ENCODE measurements at regions not wholly inside any gene's neighbourhood (a gene's known extent, or its start where the extent isn't known, plus 50 kb on each side); places are given as distances from the start of the nearest gene placed in this dataset.

DNA sequence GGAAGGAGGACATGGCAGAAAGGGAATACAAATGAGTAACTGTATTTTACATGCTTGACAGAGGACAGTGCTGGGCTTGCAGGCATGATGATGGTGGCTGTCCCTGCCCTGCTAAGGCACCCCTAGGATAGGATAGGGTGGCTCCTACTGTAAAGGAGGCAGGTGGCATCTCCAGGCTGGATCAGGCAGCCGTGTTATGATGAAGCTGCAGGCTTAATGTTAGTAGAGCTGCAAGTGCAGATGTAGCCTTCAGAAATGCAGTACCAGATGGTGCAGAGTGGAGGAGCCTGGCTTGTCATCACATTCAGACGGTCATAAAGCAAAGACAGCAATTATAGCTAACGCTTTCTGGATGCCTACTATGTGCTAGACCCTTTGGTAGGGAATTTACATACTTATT lies 287.9 kb upstream of the PODXL start:
- no CpG with 5 or more reads among the region's 3 CpGs for WGBS (ENCODE audit: insufficient coverage)
- ChIA-PET POLR2A (no interaction called here), CTCF (interaction anchor here (3.1 kb wide), 1 partner anchor 15 kb away, joined by 9 read pairs; no protein-coding TSS in a partner anchor)
- no peak for DNase-seq
- peaks cover 0 to 18% (median 2%) of the 10 kb centered on the region in 5 experiments for H3K27me3 ChIP-seq (replicated peaks in 2 of 5; ENCODE audit: control insufficient read depth in 4 of 5, insufficient read depth in 5 of 5, low read length in 4 of 5)
- H3K4me3 ChIP-seq (ENCODE audit: control insufficient read depth in 1 of 7, extremely low read depth in 1 of 7, insufficient read depth in 4 of 7, low read depth in 2 of 7, low read length in 6 of 7), result no peak overlapping the region
- H3K27ac ChIP-seq (ENCODE audit: insufficient read depth in 1 of 2, low read depth in 1 of 2, low read length in 2 of 2, poor library complexity in 1 of 2, severe bottlenecking in 2 of 2), result no peak overlapping the region
- H3K9me3 ChIP-seq (ENCODE audit: control extremely low read depth in 1 of 5, control insufficient read depth in 4 of 5, insufficient read depth in 2 of 5, low read depth in 1 of 5, low read length in 4 of 5), result no peaks in the 10 kb centered on the region
- H3K4me1 ChIP-seq (ENCODE audit: control extremely low read depth in 1 of 4, control insufficient read depth in 4 of 4, insufficient read depth in 4 of 4, low read length in 3 of 4), result no peaks in the 10 kb centered on the region
- H3K36me3 ChIP-seq (ENCODE audit: control insufficient read depth in 4 of 4, insufficient read depth in 4 of 4, low read length in 3 of 4), result no peaks in the 10 kb centered on the region

DNA sequence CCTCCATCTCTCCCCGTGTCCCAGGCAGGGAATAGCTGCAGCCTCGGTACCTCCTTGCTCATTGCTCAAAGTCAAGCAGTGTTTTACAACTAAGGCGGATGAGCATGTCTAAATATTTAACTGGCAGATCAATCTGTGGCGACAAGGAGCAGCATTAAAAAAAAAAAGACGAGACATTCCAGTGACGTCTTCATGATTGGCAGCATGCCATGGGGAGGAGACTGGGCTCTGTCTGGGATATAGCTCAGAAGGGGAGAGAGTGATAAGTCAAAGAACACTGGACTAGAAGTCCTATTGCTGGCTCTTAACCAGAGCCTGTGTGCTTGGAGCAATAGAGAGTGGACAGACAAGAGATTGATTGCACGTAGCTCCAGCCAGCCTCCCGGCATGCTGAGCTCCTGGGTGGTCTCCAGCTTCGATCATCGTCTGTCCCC lies 287.5 kb upstream of the PODXL start:
- no peaks in the 10 kb centered on the region for H3K9me3 ChIP-seq (ENCODE audit: control extremely low read depth in 1 of 5, control insufficient read depth in 4 of 5, insufficient read depth in 2 of 5, low read depth in 1 of 5, low read length in 4 of 5)
- H3K27me3 ChIP-seq (replicated peaks in 2 of 5; ENCODE audit: control insufficient read depth in 4 of 5, insufficient read depth in 5 of 5, low read length in 4 of 5), result peaks cover 0 to 18% (median 2%) of the 10 kb centered on the region in 5 experiments
- 84% methylated on average over 8 of the region's 10 CpGs for WGBS (ENCODE audit: insufficient coverage)
- no peak overlapping the region for H3K27ac ChIP-seq (ENCODE audit: insufficient read depth in 1 of 2, low read depth in 1 of 2, low read length in 2 of 2, poor library complexity in 1 of 2, severe bottlenecking in 2 of 2)
- ChIA-PET CTCF (interaction anchor here (3.1 kb wide), 1 partner anchor 15 kb away, joined by 9 read pairs; no protein-coding TSS in a partner anchor), POLR2A (no interaction called here)
- no peaks in the 10 kb centered on the region for H3K36me3 ChIP-seq (ENCODE audit: control insufficient read depth in 4 of 4, insufficient read depth in 4 of 4, low read length in 3 of 4)
- H3K4me1 ChIP-seq (ENCODE audit: control extremely low read depth in 1 of 4, control insufficient read depth in 4 of 4, insufficient read depth in 4 of 4, low read length in 3 of 4), result no peaks in the 10 kb centered on the region
- DNase-seq, result no peak
- H3K4me3 ChIP-seq (ENCODE audit: control insufficient read depth in 1 of 7, extremely low read depth in 1 of 7, insufficient read depth in 4 of 7, low read depth in 2 of 7, low read length in 6 of 7), result no peak overlapping the region

DNA sequence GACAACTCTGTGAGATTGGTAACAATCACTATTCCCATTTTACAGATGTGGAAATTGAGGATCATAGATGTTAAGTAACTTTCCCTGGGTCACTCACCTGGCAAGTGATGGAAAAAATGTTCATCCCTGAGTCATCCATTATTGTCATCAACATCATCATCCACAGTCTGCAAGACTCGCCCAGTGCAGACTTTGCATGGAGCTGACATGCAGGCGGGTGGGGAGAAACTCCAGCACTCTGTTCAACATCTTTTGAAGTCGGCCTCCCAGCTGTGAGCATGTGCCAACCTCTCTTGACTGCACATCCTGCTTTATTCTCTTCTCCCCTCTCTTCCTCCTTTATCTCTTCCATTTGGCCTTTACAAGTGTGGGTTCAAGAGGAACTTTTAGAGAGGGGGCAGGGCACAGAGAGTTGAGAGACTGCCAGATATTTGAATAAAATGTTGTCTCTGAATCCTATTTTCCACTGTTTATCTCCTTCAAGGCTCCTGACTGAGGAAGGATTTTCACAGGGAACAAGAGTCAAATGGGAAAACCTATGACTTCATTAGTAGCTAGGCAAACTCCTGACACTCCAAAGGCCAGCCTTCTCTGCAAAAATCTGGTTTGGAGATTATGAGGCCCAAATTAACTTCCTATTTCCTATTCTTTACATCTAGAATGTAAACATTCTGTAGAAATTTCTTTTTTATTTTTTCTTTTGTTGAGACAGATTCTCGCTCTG lies 283.7 kb upstream of the PODXL start:
- H3K9me3 ChIP-seq (ENCODE audit: control extremely low read depth in 1 of 5, control insufficient read depth in 4 of 5, insufficient read depth in 2 of 5, low read depth in 1 of 5, low read length in 4 of 5), result no peaks in the 10 kb centered on the region
- ChIA-PET POLR2A (no interaction called here), CTCF (no interaction called here)
- no peak overlapping the region for H3K4me3 ChIP-seq (ENCODE audit: control insufficient read depth in 1 of 7, extremely low read depth in 1 of 7, insufficient read depth in 4 of 7, low read depth in 2 of 7, low read length in 6 of 7)
- no peaks in the 10 kb centered on the region for H3K36me3 ChIP-seq (ENCODE audit: control insufficient read depth in 4 of 4, insufficient read depth in 4 of 4, low read length in 3 of 4)
- DNase-seq, result no peak
- 83% methylated on average over 3 of the region's 4 CpGs for WGBS (ENCODE audit: insufficient coverage)
- no peak overlapping the region for H3K27ac ChIP-seq (ENCODE audit: insufficient read depth in 1 of 2, low read depth in 1 of 2, low read length in 2 of 2, poor library complexity in 1 of 2, severe bottlenecking in 2 of 2)
- H3K4me1 ChIP-seq (ENCODE audit: control extremely low read depth in 1 of 4, control insufficient read depth in 4 of 4, insufficient read depth in 4 of 4, low read length in 3 of 4), result no peaks in the 10 kb centered on the region
- H3K27me3 ChIP-seq (replicated peaks in 2 of 5; ENCODE audit: control insufficient read depth in 4 of 5, insufficient read depth in 5 of 5, low read length in 4 of 5), result peaks cover 0 to 25% (median 6%) of the 10 kb centered on the region in 5 experiments

GRCh38 chr7:131836733-131837132 lies 280.3 kb upstream of the PODXL start:
- Histone ChIP-seq H3K9me3 (ENCODE audit: control extremely low read depth in 1 of 5, control insufficient read depth in 4 of 5, insufficient read depth in 2 of 5, low read depth in 1 of 5, low read length in 4 of 5) (no peaks in the 10 kb centered on the region), H3K36me3 (ENCODE audit: control insufficient read depth in 4 of 4, insufficient read depth in 4 of 4, low read length in 3 of 4) (no peaks in the 10 kb centered on the region), H3K4me3 (ENCODE audit: control insufficient read depth in 1 of 7, extremely low read depth in 1 of 7, insufficient read depth in 4 of 7, low read depth in 2 of 7, low read length in 6 of 7) (no peak overlapping the region), H3K27me3 (replicated peaks in 2 of 5; ENCODE audit: control insufficient read depth in 4 of 5, insufficient read depth in 5 of 5, low read length in 4 of 5) (peaks cover 0 to 21% (median 4%) of the 10 kb centered on the region in 5 experiments), H3K4me1 (ENCODE audit: control extremely low read depth in 1 of 4, control insufficient read depth in 4 of 4, insufficient read depth in 4 of 4, low read length in 3 of 4) (no peaks in the 10 kb centered on the region), H3K27ac (ENCODE audit: insufficient read depth in 1 of 2, low read depth in 1 of 2, low read length in 2 of 2, poor library complexity in 1 of 2, severe bottlenecking in 2 of 2) (no peak overlapping the region)
- ChIA-PET CTCF (interaction anchor here (1.3 kb wide), 1 partner anchor 10 kb away, joined by 3 read pairs; no protein-coding TSS in a partner anchor), POLR2A (no interaction called here)
- 60% methylated on average over 2 of the region's 2 CpGs for WGBS (ENCODE audit: insufficient coverage)
- no peak for DNase-seq

GRCh38 chr7:131835141-131835540 lies 278.7 kb upstream of the PODXL start:
- no peaks in the 10 kb centered on the region for H3K36me3 ChIP-seq (ENCODE audit: control insufficient read depth in 4 of 4, insufficient read depth in 4 of 4, low read length in 3 of 4)
- H3K27me3 ChIP-seq (replicated peaks in 2 of 5; ENCODE audit: control insufficient read depth in 4 of 5, insufficient read depth in 5 of 5, low read length in 4 of 5), result peaks cover 0 to 32% (median 4%) of the 10 kb centered on the region in 5 experiments
- H3K4me1 ChIP-seq (ENCODE audit: control extremely low read depth in 1 of 4, control insufficient read depth in 4 of 4, insufficient read depth in 4 of 4, low read length in 3 of 4), result no peaks in the 10 kb centered on the region
- 74% methylated on average over 2 of the region's 3 CpGs for WGBS (ENCODE audit: insufficient coverage)
- no peaks in the 10 kb centered on the region for H3K9me3 ChIP-seq (ENCODE audit: control extremely low read depth in 1 of 5, control insufficient read depth in 4 of 5, insufficient read depth in 2 of 5, low read depth in 1 of 5, low read length in 4 of 5)
- ChIA-PET POLR2A (no interaction called here), CTCF (interaction anchor here (1.3 kb wide), 1 partner anchor 8 kb away, joined by 3 read pairs; no protein-coding TSS in a partner anchor)
- no peak overlapping the region for H3K27ac ChIP-seq (ENCODE audit: insufficient read depth in 1 of 2, low read depth in 1 of 2, low read length in 2 of 2, poor library complexity in 1 of 2, severe bottlenecking in 2 of 2)
- H3K4me3 ChIP-seq (ENCODE audit: control insufficient read depth in 1 of 7, extremely low read depth in 1 of 7, insufficient read depth in 4 of 7, low read depth in 2 of 7, low read length in 6 of 7), result no peak overlapping the region
- DNase-seq, result no peak

DNA sequence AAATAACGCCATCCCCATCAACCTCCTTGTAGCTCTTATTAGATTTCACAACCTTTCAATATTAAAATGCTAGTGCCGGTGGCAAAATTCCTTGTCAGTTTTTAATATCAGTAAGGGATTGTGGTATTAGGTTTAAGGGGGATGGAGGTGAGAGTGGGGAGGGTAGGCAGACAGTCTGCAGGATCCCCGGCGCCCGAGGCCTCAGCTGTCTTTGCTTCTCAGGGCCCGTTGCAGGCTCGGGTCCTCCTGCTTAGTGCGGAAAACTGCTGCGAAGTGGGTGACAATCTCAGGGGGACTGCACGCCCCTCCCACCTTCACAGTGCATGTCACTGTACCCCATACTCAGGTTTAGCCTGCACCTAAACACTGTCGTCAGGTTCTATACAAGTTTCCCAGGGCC lies 274.3 kb upstream of the PODXL start:
- CTCF ChIA-PET, result no interaction called here
- Histone ChIP-seq H3K27me3 (replicated peaks in 2 of 5; ENCODE audit: control insufficient read depth in 4 of 5, insufficient read depth in 5 of 5, low read length in 4 of 5) (peaks cover 0 to 38% (median 5%) of the 10 kb centered on the region in 5 experiments), H3K4me1 (ENCODE audit: control extremely low read depth in 1 of 4, control insufficient read depth in 4 of 4, insufficient read depth in 4 of 4, low read length in 3 of 4) (no peaks in the 10 kb centered on the region), H3K27ac (ENCODE audit: insufficient read depth in 1 of 2, low read depth in 1 of 2, low read length in 2 of 2, poor library complexity in 1 of 2, severe bottlenecking in 2 of 2) (no peak overlapping the region), H3K9me3 (ENCODE audit: control extremely low read depth in 1 of 5, control insufficient read depth in 4 of 5, insufficient read depth in 2 of 5, low read depth in 1 of 5, low read length in 4 of 5) (peaks cover 0 to 6% (median 0%) of the 10 kb centered on the region in 5 experiments), H3K36me3 (ENCODE audit: control insufficient read depth in 4 of 4, insufficient read depth in 4 of 4, low read length in 3 of 4) (no peaks in the 10 kb centered on the region), H3K4me3 (ENCODE audit: control insufficient read depth in 1 of 7, extremely low read depth in 1 of 7, insufficient read depth in 4 of 7, low read depth in 2 of 7, low read length in 6 of 7) (no peak overlapping the region)
- DNase-seq, result no peak
- 91% methylated on average over 6 of the region's 11 CpGs for WGBS (ENCODE audit: insufficient coverage)
- POLR2A ChIA-PET, result no interaction called here

GRCh38 chr7:131829947-131830558 lies 273.6 kb upstream of the PODXL start:
- ChIA-PET POLR2A (no interaction called here), CTCF (no interaction called here)
- WGBS (ENCODE audit: insufficient coverage), result 14% methylated on average over 14 of the region's 18 CpGs
- Histone ChIP-seq H3K4me1 (ENCODE audit: control extremely low read depth in 1 of 4, control insufficient read depth in 4 of 4, insufficient read depth in 4 of 4, low read length in 3 of 4) (no peaks in the 10 kb centered on the region), H3K36me3 (ENCODE audit: control insufficient read depth in 4 of 4, insufficient read depth in 4 of 4, low read length in 3 of 4) (no peaks in the 10 kb centered on the region), H3K27me3 (replicated peaks in 2 of 5; ENCODE audit: control insufficient read depth in 4 of 5, insufficient read depth in 5 of 5, low read length in 4 of 5) (peaks cover 0 to 33% (median 5%) of the 10 kb centered on the region in 5 experiments), H3K27ac (ENCODE audit: insufficient read depth in 1 of 2, low read depth in 1 of 2, low read length in 2 of 2, poor library complexity in 1 of 2, severe bottlenecking in 2 of 2) (no peak overlapping the region), H3K4me3 (ENCODE audit: control insufficient read depth in 1 of 7, extremely low read depth in 1 of 7, insufficient read depth in 4 of 7, low read depth in 2 of 7, low read length in 6 of 7) (no peak overlapping the region), H3K9me3 (ENCODE audit: control extremely low read depth in 1 of 5, control insufficient read depth in 4 of 5, insufficient read depth in 2 of 5, low read depth in 1 of 5, low read length in 4 of 5) (peaks cover 0 to 6% (median 0%) of the 10 kb centered on the region in 5 experiments)
- DNase-seq, result no peak

All from common myeloid progenitor, CD34-positive (primary cell).